ENCODE measurements at regions not wholly inside any gene's neighbourhood (a gene's known extent, or its start where the extent isn't known, plus 50 kb on each side); places are given as distances from the start of the nearest gene placed in this dataset.

GRCh38 chr2:128421286-128421685, 102.6 kb upstream of the HS6ST1 start:
- Mint-ChIP-seq H3K9me3 (no peaks in the 10 kb centered on the region), H3K4me3 (no peak overlapping the region), H3K27me3 (no peaks in the 10 kb centered on the region), H3K36me3 (ENCODE audit: low read depth) (no peaks in the 10 kb centered on the region), H3K27ac (no peak overlapping the region), H3K4me1 (no peaks in the 10 kb centered on the region)
- CTCF ChIA-PET: no interaction called here
- DNase-seq: no peak
- POLR2A ChIA-PET: no interaction called here

- H3K4me1 Mint-ChIP-seq: no peaks in the 10 kb centered on the region
- no peaks in the 10 kb centered on the region for H3K27me3 Mint-ChIP-seq
- H3K4me3 Mint-ChIP-seq: no peak overlapping the region
- H3K27ac Mint-ChIP-seq: no peak overlapping the region
- H3K9me3 Mint-ChIP-seq: no peaks in the 10 kb centered on the region
- no peaks in the 10 kb centered on the region for H3K36me3 Mint-ChIP-seq (ENCODE audit: low read depth)
- ChIA-PET CTCF (no interaction called here), POLR2A (no interaction called here)
- DNase-seq: no peak
Measured at GRCh38 chr2:128421861-128422311, 103.2 kb upstream of the HS6ST1 start.

GRCh38 chr2:128422571-128422970, 103.9 kb upstream of the HS6ST1 start:
- H3K27me3 Mint-ChIP-seq: peaks cover 4% of the 10 kb centered on the region
- POLR2A ChIA-PET: no interaction called here
- H3K4me3 Mint-ChIP-seq: no peak overlapping the region
- H3K9me3 Mint-ChIP-seq: no peaks in the 10 kb centered on the region
- H3K36me3 Mint-ChIP-seq (ENCODE audit: low read depth): no peaks in the 10 kb centered on the region
- CTCF ChIA-PET: no interaction called here
- H3K4me1 Mint-ChIP-seq: no peaks in the 10 kb centered on the region
- H3K27ac Mint-ChIP-seq: no peak overlapping the region
- DNase-seq: no peak

DNA sequence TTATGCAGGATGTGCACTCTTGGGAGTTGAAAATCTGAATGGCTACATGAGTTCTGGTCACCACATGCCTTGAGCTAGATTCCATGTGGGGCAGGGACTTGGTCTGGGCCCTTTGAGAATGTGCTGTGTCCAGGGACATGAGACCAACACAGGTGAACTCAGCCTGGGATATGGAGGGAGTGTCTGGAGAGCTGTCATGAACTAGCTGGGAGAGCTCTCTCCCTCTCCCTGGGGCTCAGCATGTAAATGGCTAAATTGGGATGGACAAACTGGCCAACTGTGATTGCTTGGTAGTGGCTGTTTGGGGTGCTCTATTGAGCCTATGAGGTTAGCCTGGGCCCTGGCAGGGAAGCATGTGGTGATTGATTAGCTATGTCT, 105.1 kb upstream of the HS6ST1 start:
- Mint-ChIP-seq H3K27me3 (peaks cover 8% of the 10 kb centered on the region), H3K9me3 (no peaks in the 10 kb centered on the region), H3K4me1 (no peaks in the 10 kb centered on the region), H3K36me3 (ENCODE audit: low read depth) (no peaks in the 10 kb centered on the region), H3K27ac (no peak overlapping the region), H3K4me3 (no peak overlapping the region)
- ChIA-PET CTCF (no interaction called here), POLR2A (no interaction called here)
- no peak for DNase-seq

GRCh38 chr2:128424406-128425171, 105.9 kb upstream of the HS6ST1 start:
- Mint-ChIP-seq H3K36me3 (ENCODE audit: low read depth) (no peaks in the 10 kb centered on the region), H3K4me1 (no peaks in the 10 kb centered on the region), H3K4me3 (no peak overlapping the region), H3K27me3 (peaks cover 16% of the 10 kb centered on the region), H3K27ac (no peak overlapping the region), H3K9me3 (peaks cover 5% of the 10 kb centered on the region)
- DNase-seq: no peak
- CTCF ChIA-PET: interaction anchor here (1.5 kb wide), 1 partner anchor 19 kb away, joined by 3 read pairs; no protein-coding TSS in a partner anchor
- POLR2A ChIA-PET: no interaction called here

DNA sequence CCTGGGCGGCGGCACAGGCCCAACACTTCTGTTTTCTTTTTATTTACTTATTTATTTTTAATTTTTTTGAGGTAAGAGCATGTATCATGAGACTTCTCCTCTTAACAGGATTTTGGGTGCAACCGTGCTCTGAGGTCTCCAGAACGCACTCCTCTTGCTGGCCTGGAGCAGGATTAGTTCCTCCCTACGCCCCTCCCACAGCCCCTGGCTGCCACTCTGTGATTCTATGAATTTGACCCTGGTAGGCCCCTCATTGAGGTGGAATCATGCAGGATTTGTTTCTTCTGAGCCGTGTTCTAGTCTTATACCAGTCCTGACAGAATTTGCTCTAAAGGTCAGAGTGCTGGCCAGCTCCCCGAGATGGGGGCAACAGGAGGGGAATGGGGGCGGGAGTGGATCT, 106.5 kb upstream of the HS6ST1 start:
- Mint-ChIP-seq H3K36me3 (ENCODE audit: low read depth) (no peaks in the 10 kb centered on the region), H3K27ac (no peak overlapping the region), H3K27me3 (peaks cover 21% of the 10 kb centered on the region), H3K4me3 (no peak overlapping the region), H3K4me1 (no peaks in the 10 kb centered on the region), H3K9me3 (peaks cover 7% of the 10 kb centered on the region)
- POLR2A ChIA-PET: no interaction called here
- CTCF ChIA-PET: interaction anchor here (1.5 kb wide), 1 partner anchor 20 kb away, joined by 3 read pairs; no protein-coding TSS in a partner anchor
- no peak for DNase-seq

GRCh38 chr2:128425731-128426620, 107.3 kb upstream of the HS6ST1 start:
- Mint-ChIP-seq H3K27ac (no peak overlapping the region), H3K27me3 (peaks cover 25% of the 10 kb centered on the region), H3K4me1 (no peaks in the 10 kb centered on the region), H3K9me3 (peaks cover 9% of the 10 kb centered on the region), H3K36me3 (ENCODE audit: low read depth) (no peaks in the 10 kb centered on the region), H3K4me3 (no peak overlapping the region)
- no peak for DNase-seq
- POLR2A ChIA-PET: no interaction called here
- CTCF ChIA-PET: interaction anchor here (1.5 kb wide), 1 partner anchor 20 kb away, joined by 3 read pairs; no protein-coding TSS in a partner anchor

DNA sequence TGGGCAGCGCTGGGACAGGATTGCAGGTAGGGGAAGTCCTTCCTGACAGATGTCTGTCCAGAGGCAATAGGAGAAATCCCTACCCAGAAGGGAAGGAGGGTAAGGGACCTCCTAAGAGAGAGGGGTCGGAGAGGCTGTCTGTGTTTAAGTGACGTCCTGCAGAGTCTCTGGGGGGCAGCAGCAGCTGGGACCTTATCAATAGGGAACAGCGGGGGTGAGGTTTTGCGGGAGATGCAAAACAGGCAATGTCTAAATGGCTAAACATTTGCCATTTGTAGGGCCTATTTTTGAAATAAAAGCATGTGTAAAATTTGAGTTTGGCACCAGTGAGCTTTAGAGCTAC, 108.7 kb upstream of the HS6ST1 start:
- H3K27me3 Mint-ChIP-seq: peaks cover 32% of the 10 kb centered on the region
- CTCF ChIA-PET: no interaction called here
- H3K9me3 Mint-ChIP-seq: peaks cover 9% of the 10 kb centered on the region
- no peak overlapping the region for H3K27ac Mint-ChIP-seq
- POLR2A ChIA-PET: no interaction called here
- no peaks in the 10 kb centered on the region for H3K36me3 Mint-ChIP-seq (ENCODE audit: low read depth)
- DNase-seq: no peak
- H3K4me3 Mint-ChIP-seq: no peak overlapping the region
- H3K4me1 Mint-ChIP-seq: no peaks in the 10 kb centered on the region

- peaks cover 34% of the 10 kb centered on the region for H3K27me3 Mint-ChIP-seq
- H3K4me1 Mint-ChIP-seq: no peaks in the 10 kb centered on the region
- ChIA-PET CTCF (no interaction called here), POLR2A (no interaction called here)
- peaks cover 9% of the 10 kb centered on the region for H3K9me3 Mint-ChIP-seq
- H3K27ac Mint-ChIP-seq: no peak overlapping the region
- no peak overlapping the region for H3K4me3 Mint-ChIP-seq
- no peak for DNase-seq
- no peaks in the 10 kb centered on the region for H3K36me3 Mint-ChIP-seq (ENCODE audit: low read depth)
Measured at GRCh38 chr2:128428415-128428814, 109.7 kb upstream of the HS6ST1 start.

GRCh38 chr2:128432423-128432822, 113.8 kb upstream of the HS6ST1 start:
- H3K4me1 Mint-ChIP-seq: peaks cover 4% of the 10 kb centered on the region
- POLR2A ChIA-PET: no interaction called here

GRCh38 chr2:128433911-128434550, 115.4 kb upstream of the HS6ST1 start:
- Mint-ChIP-seq H3K36me3 (ENCODE audit: low read depth) (no peaks in the 10 kb centered on the region), H3K9me3 (peaks cover 8% of the 10 kb centered on the region), H3K4me1 (peaks cover 4% of the 10 kb centered on the region), H3K4me3 (no peak overlapping the region), H3K27ac (no peak overlapping the region), H3K27me3 (peaks cover 29% of the 10 kb centered on the region)
- ChIA-PET CTCF (no interaction called here), POLR2A (no interaction called here)
- DNase-seq: no peak

More at GRCh38 chr2:128432423-128432822, 113.8 kb upstream of the HS6ST1 start:
- Mint-ChIP-seq H3K4me3 (no peak overlapping the region), H3K9me3 (peaks cover 9% of the 10 kb centered on the region), H3K36me3 (ENCODE audit: low read depth) (no peaks in the 10 kb centered on the region), H3K27me3 (peaks cover 35% of the 10 kb centered on the region), H3K27ac (no peak overlapping the region)
- CTCF ChIA-PET: no interaction called here
- DNase-seq: no peak

DNA sequence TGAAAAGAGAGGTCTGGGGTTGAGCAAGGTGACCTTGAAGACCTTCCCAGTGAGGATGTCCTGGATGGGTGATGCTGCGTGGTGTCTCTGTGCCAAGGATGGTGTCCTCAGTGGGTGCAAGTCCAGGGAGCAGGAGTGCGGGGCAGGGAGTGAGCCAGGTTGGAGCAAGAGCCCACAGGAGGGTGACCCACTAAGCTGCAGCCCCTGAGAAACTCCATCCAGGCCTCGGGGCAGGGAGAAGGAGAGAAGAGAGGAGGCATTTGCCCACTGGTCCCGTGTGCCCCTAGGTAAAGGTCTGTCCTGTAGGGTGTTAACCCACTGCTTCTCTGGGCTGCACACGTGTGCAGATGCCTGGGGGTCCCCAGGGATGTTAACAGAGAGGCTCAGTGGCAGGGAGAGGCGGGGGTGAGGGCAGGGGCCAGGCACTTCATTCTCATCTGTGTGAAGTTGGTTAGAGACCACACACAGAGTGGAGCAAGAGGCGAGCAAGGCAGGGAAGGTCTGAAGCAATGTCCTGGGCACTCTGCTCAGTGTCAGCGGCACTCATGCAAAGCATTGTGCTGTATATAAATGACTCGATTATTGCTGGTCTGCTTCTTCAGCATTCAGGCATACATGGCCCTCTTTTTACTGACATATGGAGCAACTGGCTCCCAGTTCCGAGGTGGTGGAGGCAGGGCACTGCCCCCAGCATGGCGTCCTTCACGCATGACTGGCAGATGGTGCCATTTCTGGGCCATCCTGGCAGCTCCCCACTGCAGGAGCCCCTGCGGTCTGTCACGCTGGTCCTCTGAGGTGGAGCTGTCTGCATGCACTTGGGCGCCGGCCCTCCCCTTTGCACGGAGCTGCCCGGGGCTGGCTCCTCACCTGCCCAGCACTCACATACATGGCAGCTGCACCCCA, 117.2 kb upstream of the HS6ST1 start:
- no peak overlapping the region for H3K4me3 Mint-ChIP-seq
- H3K4me1 Mint-ChIP-seq: peaks cover 4% of the 10 kb centered on the region
- ChIA-PET CTCF (no interaction called here), POLR2A (no interaction called here)
- H3K27ac Mint-ChIP-seq: no peak overlapping the region
- H3K9me3 Mint-ChIP-seq: no peaks in the 10 kb centered on the region
- H3K27me3 Mint-ChIP-seq: peaks cover 14% of the 10 kb centered on the region
- DNase-seq: no peak
- no peaks in the 10 kb centered on the region for H3K36me3 Mint-ChIP-seq (ENCODE audit: low read depth)
